ENCODE measurements at regions not wholly inside any gene's neighbourhood (a gene's known extent, or its start where the extent isn't known, plus 50 kb on each side); places are given as distances from the start of the nearest gene placed in this dataset.
A peak's percentile ranks its signal among the peaks of the same experiment; 100 is the strongest.
"Not testable (repeated sequence)": the region's sequence is repeated elsewhere in the genome, so short reads cannot be mapped to it uniquely, and the experiment has no call there.

GRCh38 chr11:71182791-71183677 lies 69.3 kb downstream of the SHANK2 start:
- no peak for DNase-seq

- DNase-seq, result no peak
Measured at GRCh38 chr11:71181566-71181965, 70.8 kb downstream of the SHANK2 start.

- no peak for DNase-seq
Measured at GRCh38 chr11:71180694-71181470, 71.5 kb downstream of the SHANK2 start.

DNA sequence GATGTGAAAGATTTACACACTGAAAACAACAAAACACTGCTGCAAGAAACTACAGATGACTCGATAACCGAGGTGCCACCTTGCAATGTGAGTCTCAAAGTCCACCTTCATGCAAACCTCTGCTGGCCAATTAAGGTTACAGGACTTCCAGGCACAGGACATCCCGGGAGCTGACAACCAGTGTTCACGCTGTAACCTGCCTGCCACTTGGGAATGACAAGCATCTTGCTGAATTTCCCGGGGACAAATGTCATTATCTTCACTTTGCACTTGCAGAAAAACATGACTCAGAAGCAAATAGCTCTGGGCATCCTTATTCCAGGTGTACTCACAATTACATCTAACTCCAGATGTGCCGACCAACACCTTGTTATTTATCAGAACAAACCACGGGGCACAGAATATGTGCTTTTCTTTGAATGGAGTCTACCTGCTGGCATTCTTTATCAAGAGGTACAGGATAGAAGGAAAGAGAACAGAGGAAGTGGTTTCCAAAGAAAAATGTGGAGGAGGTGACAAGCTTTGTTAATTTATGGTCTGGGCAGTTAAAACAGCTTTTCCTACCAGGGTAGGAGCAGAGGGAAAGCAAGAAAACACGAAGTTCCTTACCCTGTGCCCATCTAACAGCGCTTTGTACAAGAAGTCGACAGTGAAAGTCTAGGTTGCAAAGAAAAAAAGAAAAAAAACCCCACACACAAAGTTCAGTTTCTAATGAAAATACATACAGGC lies 72.3 kb downstream of the SHANK2 start:
- no peak for DNase-seq

DNA sequence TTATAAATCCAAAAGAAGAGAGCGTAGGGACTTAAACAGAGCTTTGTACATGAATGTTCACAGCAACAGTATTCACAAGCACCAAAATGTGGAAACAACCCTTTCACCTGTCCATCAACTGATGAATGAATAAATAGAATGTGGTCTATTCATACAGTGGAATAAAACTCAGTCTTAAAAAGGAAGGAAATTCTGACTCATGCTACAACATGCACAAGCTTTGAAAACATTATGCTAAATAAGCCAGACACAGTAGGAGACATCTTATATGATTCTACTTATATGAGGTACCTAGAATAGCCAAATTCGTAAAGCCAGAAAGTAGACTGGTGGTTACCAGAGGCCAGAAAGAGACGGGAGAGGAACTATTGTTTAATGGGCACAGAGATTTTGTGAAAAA lies 74.3 kb downstream of the SHANK2 start:
- DNase-seq, result no peak

- DNase-seq, result no peak
Measured at GRCh38 chr11:71176812-71177211, 75.6 kb downstream of the SHANK2 start.

DNA sequence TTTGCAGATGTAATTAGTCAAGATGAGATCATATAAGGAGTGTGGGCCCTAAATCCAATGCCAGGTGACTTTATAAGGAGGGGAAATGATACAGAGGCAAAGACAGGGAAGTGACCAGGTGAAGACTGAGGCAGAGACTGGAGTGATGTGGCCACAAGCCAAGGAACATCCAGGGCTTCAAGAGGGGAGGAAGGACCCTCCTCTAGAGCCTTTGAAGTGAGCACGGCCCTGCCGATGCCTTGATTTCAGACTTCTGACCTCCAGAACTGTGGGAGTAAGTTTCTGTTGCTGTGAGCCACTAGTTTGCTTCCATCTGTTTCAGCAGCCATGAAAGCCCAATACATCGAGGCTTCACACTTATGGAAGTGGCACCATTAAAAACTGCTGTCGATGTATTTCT lies 78.7 kb downstream of the SHANK2 start:
- no peak for DNase-seq

DNA sequence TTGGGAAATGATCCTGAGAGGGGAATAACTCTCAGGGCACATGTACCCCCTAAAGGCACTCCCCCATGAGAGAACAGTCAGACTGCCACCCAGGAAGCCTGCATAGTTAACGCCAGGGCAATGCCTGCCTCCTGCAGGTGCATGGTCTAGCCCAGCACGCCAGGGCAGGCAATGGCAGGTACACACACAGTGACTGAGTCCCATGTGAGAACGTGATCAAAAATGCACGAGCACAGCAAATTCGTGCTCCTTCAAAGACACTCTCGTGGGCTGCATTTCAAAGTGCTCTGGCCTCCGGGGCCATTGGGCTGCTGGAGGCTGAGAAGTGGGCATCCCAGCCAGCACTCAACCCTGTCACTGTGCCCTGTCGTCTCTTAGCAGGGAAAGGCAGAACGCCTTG lies 79.7 kb downstream of the SHANK2 start:
- DNase-seq, result no peak

DNA sequence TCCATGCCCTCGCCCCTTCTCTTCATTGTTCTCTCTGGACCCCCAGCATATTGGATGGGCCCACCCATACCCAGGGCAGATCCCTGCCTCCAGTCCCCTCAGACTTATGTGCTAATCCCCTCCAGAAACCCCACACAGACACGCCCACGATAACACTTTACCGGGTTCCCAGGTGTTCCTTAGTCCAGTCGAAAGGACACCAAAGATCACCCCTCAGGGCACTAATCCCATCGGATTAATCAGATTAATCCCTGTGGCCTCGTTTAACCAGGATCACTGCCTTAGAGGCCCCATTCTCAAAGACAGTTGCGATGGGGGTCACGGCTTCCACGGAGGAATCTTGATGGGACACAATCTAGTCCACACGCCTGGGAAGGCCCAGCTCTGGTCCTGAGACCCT lies 80.8 kb downstream of the SHANK2 start:
- DNase-seq, result no peak

GRCh38 chr11:71170624-71171423 lies 81.6 kb downstream of the SHANK2 start:
- no peak for DNase-seq

GRCh38 chr11:71169313-71169712 lies 83.1 kb downstream of the SHANK2 start:
- no peak for DNase-seq

GRCh38 chr11:71167814-71168213 lies 84.6 kb downstream of the SHANK2 start:
- not testable (repeated sequence) for DNase-seq

DNA sequence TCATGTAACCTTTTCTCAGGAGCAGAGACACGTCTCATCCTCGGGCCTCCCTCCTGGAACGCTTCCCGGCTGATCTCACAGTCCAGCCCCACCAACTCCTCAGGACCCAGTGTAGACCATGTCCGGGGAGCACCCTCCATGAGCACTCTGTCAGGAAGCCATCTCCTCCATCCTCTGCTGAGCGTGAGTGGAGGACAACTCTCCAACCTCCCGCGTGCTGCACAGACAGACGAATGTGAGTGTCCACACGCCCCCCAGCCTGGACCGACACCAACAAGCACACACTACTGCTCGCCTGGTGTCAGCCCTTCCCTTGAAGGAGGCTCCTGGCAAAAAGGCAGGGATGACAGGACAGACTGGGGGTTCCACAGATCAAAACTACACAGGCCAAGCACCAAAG lies 86.6 kb downstream of the SHANK2 start:
- DNase-seq, result no peak

GRCh38 chr11:71164621-71165020 lies 87.8 kb downstream of the SHANK2 start:
- no peak for DNase-seq

DNA sequence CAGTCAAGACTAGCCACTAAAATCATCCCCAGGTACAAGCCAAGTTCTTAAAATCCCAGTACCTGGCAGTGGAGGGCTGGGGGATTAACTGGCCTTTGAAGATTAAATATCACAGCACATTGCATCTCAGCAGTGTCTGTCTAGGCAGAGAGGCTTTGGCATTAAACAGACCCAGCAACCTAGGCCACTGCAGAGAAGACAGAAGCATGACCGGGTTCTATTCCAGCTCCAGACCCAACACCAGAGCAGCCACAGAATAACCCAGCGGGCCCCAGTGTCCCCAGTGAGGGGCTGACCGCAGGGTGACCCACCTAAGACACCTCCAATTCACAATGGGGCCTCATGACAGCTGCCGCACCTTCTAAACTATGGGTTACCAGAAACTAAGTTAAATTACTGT lies 88.2 kb downstream of the SHANK2 start:
- no peak for DNase-seq

DNA sequence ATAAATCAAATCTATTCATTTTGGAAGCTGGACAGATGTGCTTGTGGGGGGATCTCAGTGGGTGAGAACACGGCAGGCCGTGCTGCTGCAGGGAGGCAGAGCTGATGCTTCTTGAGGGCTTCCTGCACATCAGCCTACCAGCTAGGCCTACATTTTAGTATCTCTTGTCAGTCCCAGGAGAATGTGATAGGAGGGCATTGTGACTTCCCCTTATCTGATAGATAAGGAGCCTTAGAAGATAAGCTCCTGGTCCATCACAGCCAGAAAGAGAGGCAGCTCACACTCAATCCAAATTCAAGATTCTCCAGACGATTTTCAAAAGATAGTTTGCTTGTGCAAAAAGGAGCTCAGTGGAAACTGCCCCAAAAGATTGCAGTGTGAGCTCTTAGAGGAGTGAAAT lies 89.0 kb downstream of the SHANK2 start:
- no peak for DNase-seq

GRCh38 chr11:71158936-71159335 lies 93.4 kb downstream of the SHANK2 start:
- DNase-seq, result no peak

GRCh38 chr11:71157676-71158075 lies 94.7 kb downstream of the SHANK2 start:
- DNase-seq, result not testable (repeated sequence)

GRCh38 chr11:71156301-71156700 lies 96.1 kb downstream of the SHANK2 start:
- no peak for DNase-seq

GRCh38 chr11:71155846-71156245 lies 96.5 kb downstream of the SHANK2 start:
- DNase-seq, result no peak

DNA sequence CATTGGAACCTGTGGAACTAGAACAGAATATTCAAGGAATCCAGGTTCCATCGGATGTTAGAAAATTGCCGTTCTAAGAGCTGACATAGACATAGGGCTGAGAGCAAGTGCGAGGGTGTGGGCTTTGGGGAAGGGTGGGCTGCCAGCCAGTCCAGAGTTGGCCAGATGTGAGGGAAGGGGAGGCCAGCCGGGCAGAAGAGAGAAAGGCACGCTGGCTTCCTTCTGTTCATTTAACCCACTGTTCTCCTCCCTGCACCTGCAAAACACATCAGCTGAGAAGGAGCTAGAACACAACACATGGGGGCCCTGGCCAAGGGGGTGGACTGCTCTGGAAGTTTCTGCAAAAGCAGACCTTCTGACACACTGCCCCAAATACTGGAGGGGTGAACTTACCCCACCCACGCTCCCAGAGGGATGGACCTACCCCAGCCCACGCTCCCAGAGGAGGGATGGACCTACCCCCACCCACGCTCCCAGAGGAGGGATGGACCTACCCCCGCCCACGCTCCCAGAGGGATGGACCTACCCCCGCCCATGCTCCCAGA lies 98.0 kb downstream of the SHANK2 start:
- no peak for DNase-seq

DNA sequence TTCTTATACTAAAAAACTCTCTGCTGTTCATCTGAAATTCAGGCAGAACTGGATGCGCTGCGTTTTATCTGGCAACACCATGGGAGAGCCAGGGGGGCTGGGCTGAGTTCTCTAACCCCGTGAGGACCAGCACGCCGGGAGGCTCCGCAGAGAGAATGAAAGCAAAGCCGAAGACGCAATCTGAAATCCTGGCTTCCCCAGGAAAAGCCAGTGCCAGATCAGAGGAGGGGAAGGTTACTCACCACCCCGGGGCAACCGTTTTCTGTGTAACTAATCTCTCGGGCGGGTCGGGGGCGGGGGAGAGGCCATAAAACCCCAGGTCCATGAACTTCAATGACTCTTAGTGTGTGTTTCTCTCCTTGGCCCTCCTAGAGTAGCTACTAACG lies 99.4 kb downstream of the SHANK2 start:
- DNase-seq, result peak in 1 of 14 donors; percentile 3
